Astrocyte (in vitro differentiated cells and primary cell): ENCODE measurements at regions not wholly inside any gene's neighbourhood (a gene's known extent, or its start where the extent isn't known, plus 50 kb on each side); places are given as distances from the start of the nearest gene placed in this dataset.

Experiments
- EZH2 ChIP-seq: IDR thresholded peaks from 2 replicates; pipeline ENCODE4 v1.6.1; 2012; ENCODE audit warnings: mild to moderate bottlenecking, low read length, inconsistent platforms; ENCODE audit not compliant: insufficient read depth
- TF ChIP-seq, protein P1 (sequence below): IDR thresholded peaks from 2 replicates; pipeline ENCODE4 v1.5.1; 2011; ENCODE audit warnings: low read depth, mild to moderate bottlenecking, inconsistent platforms, low read length, moderate library complexity; ENCODE audit not compliant: insufficient read depth

GRCh38 chr4:187207931-187208330 lies 484.3 kb upstream of the FAT1 start:
- TF ChIP-seq, protein P1, sequence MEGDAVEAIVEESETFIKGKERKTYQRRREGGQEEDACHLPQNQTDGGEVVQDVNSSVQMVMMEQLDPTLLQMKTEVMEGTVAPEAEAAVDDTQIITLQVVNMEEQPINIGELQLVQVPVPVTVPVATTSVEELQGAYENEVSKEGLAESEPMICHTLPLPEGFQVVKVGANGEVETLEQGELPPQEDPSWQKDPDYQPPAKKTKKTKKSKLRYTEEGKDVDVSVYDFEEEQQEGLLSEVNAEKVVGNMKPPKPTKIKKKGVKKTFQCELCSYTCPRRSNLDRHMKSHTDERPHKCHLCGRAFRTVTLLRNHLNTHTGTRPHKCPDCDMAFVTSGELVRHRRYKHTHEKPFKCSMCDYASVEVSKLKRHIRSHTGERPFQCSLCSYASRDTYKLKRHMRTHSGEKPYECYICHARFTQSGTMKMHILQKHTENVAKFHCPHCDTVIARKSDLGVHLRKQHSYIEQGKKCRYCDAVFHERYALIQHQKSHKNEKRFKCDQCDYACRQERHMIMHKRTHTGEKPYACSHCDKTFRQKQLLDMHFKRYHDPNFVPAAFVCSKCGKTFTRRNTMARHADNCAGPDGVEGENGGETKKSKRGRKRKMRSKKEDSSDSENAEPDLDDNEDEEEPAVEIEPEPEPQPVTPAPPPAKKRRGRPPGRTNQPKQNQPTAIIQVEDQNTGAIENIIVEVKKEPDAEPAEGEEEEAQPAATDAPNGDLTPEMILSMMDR = no peak
- TF ChIP-seq EZH2 = no peak
